Left ventricle myocardium inferior (tissue), 1 donor: ENCODE measurements at regions not wholly inside any gene's neighbourhood (a gene's known extent, or its start where the extent isn't known, plus 50 kb on each side); places are given as distances from the start of the nearest gene placed in this dataset.

Experiments
- DNase-seq: peaks from one replicate; pipeline ENCODE4 v3.0.0-alpha.2; 2020
- H3K27ac ChIP-seq: fragments of 200-600 bp; replicated peaks from 2 replicates; pipeline ENCODE4 v1.8.0; 2021
- H3K27me3 ChIP-seq: fragments of 200-600 bp; 2 replicates; pipeline ENCODE4 v1.8.0; 2021; ENCODE audit warnings: low read depth
- H3K36me3 ChIP-seq: fragments of 200-600 bp; 2 replicates; pipeline ENCODE4 v1.8.0; 2021
- H3K4me1 ChIP-seq: fragments of 200-600 bp; 2 replicates; pipeline ENCODE4 v1.8.0; 2021
- H3K4me3 ChIP-seq: fragments of 200-600 bp; 2 replicates; pipeline ENCODE4 v1.8.0; 2021; ENCODE audit warnings: mild to moderate bottlenecking, moderate library complexity
- H3K9me3 ChIP-seq: fragments of 200-600 bp; replicated peaks from 2 replicates; pipeline ENCODE4 v1.8.0; 2021
- intact Hi-C: fragments of 100-400 bp; cut with micrococcal nuclease; formaldehyde crosslinking; loops from one replicate; pipeline ENCODE4 v1.11.0; 2022
- TF ChIP-seq, protein P1 (sequence below): fragments of 200-600 bp; IDR thresholded peaks from 2 replicates; pipeline ENCODE4 v1.8.0; 2021; ENCODE audit warnings: antibody characterized with exemption, mild to moderate bottlenecking, borderline replicate concordance
- donor health status: DM: no; HTN: yes; CAD: no; lungs with severe emphysema.

GRCh38 chr18:53625997-53626599, 598.4 kb downstream of the MBD2 start:
- TF ChIP-seq, protein P1, sequence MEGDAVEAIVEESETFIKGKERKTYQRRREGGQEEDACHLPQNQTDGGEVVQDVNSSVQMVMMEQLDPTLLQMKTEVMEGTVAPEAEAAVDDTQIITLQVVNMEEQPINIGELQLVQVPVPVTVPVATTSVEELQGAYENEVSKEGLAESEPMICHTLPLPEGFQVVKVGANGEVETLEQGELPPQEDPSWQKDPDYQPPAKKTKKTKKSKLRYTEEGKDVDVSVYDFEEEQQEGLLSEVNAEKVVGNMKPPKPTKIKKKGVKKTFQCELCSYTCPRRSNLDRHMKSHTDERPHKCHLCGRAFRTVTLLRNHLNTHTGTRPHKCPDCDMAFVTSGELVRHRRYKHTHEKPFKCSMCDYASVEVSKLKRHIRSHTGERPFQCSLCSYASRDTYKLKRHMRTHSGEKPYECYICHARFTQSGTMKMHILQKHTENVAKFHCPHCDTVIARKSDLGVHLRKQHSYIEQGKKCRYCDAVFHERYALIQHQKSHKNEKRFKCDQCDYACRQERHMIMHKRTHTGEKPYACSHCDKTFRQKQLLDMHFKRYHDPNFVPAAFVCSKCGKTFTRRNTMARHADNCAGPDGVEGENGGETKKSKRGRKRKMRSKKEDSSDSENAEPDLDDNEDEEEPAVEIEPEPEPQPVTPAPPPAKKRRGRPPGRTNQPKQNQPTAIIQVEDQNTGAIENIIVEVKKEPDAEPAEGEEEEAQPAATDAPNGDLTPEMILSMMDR = no peak

DNA sequence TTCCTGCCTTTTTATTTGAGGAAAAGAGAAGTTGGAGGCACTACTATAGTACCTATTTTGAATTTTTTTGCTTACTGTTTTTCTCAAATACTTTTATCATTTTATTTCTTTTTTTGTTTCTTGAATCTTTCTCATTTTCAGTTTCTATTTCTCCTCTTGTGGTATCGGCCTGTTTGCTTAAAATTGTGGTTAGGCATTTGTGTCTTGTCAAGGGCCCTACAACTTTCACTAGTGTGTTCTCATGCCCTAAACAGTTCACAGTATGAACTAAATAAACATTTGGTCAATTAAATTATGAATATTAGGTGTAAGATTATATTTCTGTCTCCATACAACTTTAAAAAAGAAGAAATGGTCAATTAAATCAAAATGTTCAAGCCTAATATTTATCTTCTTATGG, 613.5 kb downstream of the MBD2 start:
- Histone ChIP-seq H3K9me3 (no peaks in the 10 kb centered on the region), H3K36me3 (no peaks in the 10 kb centered on the region), H3K4me1 (no peaks in the 10 kb centered on the region), H3K27ac (no peak overlapping the region), H3K27me3 (no peaks in the 10 kb centered on the region), H3K4me3 (no peak overlapping the region)
- TF ChIP-seq, protein P1 = no peak
- no peak for DNase-seq
- intact Hi-C loops = no loop called here

More at GRCh38 chr18:53625997-53626599, 598.4 kb downstream of the MBD2 start:
- no peaks in the 10 kb centered on the region for H3K4me1 ChIP-seq
- peaks cover 3% of the 10 kb centered on the region for H3K9me3 ChIP-seq
- intact Hi-C loops = no loop called here
- no peaks in the 10 kb centered on the region for H3K36me3 ChIP-seq
- DNase-seq = no peak
- H3K4me3 ChIP-seq = no peak overlapping the region
- H3K27ac ChIP-seq = no peak overlapping the region
- no peaks in the 10 kb centered on the region for H3K27me3 ChIP-seq

DNA sequence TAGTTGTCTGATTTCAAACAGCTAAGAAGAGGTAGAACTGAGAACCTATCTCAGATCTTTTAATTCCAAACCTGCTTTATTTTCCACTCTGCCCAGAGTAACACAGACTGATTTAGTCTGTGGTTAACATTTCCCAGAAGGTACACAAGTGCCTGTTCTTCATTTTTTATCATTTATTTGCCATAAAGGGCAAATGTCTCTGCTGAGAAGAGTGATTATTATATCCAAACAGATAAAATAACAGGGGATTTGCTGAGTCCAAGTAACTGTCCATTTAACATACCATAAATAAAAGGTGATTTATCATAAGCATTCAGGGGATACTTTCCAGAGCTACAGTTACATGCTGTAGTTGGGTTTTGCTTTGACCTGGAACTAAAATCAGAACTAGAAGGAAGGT, 617.7 kb downstream of the MBD2 start:
- Histone ChIP-seq H3K36me3 (no peaks in the 10 kb centered on the region), H3K27me3 (no peaks in the 10 kb centered on the region), H3K4me3 (no peak overlapping the region), H3K4me1 (no peaks in the 10 kb centered on the region), H3K27ac (no peak overlapping the region), H3K9me3 (no peaks in the 10 kb centered on the region)
- intact Hi-C loops = no loop called here
- TF ChIP-seq, protein P1 = no peak
- no peak for DNase-seq

- H3K27ac ChIP-seq = no peak overlapping the region
- DNase-seq = no peak
- intact Hi-C loops = no loop called here
- no peak overlapping the region for H3K4me3 ChIP-seq
- H3K4me1 ChIP-seq = no peaks in the 10 kb centered on the region
- no peaks in the 10 kb centered on the region for H3K27me3 ChIP-seq
- H3K36me3 ChIP-seq = no peaks in the 10 kb centered on the region
- TF ChIP-seq, protein P1 = no peak
- no peaks in the 10 kb centered on the region for H3K9me3 ChIP-seq
Observed at GRCh38 chr18:53605198-53605597, 619.3 kb downstream of the MBD2 start.

GRCh38 chr18:53603276-53603675, 621.2 kb downstream of the MBD2 start:
- no peaks in the 10 kb centered on the region for H3K36me3 ChIP-seq
- H3K9me3 ChIP-seq = no peaks in the 10 kb centered on the region
- no peak overlapping the region for H3K4me3 ChIP-seq
- no peak overlapping the region for H3K27ac ChIP-seq
- DNase-seq = no peak
- TF ChIP-seq, protein P1 = no peak
- H3K27me3 ChIP-seq = no peaks in the 10 kb centered on the region
- intact Hi-C loops = no loop called here
- no peaks in the 10 kb centered on the region for H3K4me1 ChIP-seq
